ENCODE measurements at regions not wholly inside any gene's neighbourhood (a gene's known extent, or its start where the extent isn't known, plus 50 kb on each side); places are given as distances from the start of the nearest gene placed in this dataset.
A peak's percentile ranks its signal among the peaks of the same experiment; 100 is the strongest.

DNA sequence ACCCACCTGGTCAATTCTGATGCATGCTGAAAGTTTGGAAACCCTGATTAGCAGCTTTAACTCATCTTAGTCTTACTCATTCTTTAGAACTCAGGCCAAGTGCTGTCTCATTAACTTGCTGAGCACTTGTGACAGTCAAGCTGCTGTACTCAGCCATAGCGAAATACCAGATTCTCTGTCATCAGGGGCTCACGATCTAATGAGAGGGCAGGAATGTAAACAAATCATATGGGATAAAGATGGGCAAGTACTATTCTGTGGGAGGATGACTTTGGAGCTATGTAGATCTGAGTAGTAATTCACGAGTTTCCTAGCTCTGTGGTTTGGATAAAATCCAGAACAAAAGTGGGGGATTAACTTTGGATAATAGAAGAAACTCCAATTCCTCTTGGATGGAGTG is 376.6 kb downstream of the HRH4 start:
- H3K27ac ChIP-seq (ENCODE audit: insufficient read depth, low read depth, low read length, poor library complexity, severe bottlenecking) = no peak overlapping the region
- H3K4me1 ChIP-seq (ENCODE audit: control insufficient read depth, insufficient read depth, low read length) = peaks cover 6% of the 10 kb centered on the region
- H3K9me3 ChIP-seq (ENCODE audit: control insufficient read depth, low read length) = no peaks in the 10 kb centered on the region
- H3K36me3 ChIP-seq (ENCODE audit: control insufficient read depth, insufficient read depth, low read length) = no peaks in the 10 kb centered on the region
- WGBS, 2 experiments = 83 to 87% methylated on average over 3 of the region's 3 CpGs
- no peak overlapping the region for H3K4me3 ChIP-seq (ENCODE audit: insufficient read depth, low read depth, low read length)
- H3K27me3 ChIP-seq (ENCODE audit: control insufficient read depth, insufficient read depth, low read length, poor library complexity, severe bottlenecking) = no peaks in the 10 kb centered on the region

DNA sequence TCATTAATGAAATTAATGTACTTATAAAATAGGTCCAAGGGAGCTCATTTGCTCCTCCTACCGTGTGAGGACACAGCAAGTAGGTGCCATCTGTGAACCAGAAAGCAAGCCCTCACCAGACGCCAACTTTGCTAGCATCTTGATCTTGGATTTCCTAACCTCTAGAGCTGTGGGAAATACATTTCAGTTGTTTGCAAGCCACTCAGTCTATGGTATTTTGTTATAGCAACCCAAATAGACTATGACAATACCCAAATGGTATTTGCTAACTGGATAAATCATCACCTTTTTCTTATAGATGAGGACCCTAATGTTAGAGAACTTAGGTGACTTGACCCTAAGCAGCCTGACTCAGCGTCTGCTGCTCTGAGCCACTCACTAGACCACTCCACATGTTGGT is 379.6 kb downstream of the HRH4 start:
- 90 to 93% methylated on average over 3 of the region's 3 CpGs for WGBS, 2 experiments
- Histone ChIP-seq H3K4me3 (ENCODE audit: insufficient read depth, low read depth, low read length) (no peak overlapping the region), H3K4me1 (ENCODE audit: control insufficient read depth, insufficient read depth, low read length) (no peaks in the 10 kb centered on the region), H3K27me3 (ENCODE audit: control insufficient read depth, insufficient read depth, low read length, poor library complexity, severe bottlenecking) (no peaks in the 10 kb centered on the region), H3K27ac (ENCODE audit: insufficient read depth, low read depth, low read length, poor library complexity, severe bottlenecking) (no peak overlapping the region), H3K9me3 (ENCODE audit: control insufficient read depth, low read length) (no peaks in the 10 kb centered on the region), H3K36me3 (ENCODE audit: control insufficient read depth, insufficient read depth, low read length) (no peaks in the 10 kb centered on the region)

DNA sequence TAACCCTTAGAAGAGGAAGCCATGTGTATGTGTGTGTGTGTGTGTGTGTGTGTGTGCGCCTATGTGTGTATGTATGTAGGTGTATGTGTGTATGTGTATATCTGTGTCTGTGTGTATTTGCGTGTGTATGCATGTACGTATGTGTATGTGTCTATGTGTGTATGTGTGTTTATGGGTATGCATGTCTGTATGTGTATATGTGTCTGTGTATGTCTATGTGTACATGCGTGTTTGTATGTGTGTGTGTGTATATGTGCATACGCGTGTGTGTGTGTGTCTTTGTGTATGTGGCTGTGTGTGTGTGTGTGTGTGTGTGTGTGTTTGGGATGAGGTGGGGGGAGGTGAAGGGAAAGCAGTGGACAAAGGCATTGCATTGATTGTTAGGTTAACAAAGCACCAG is 380.2 kb downstream of the HRH4 start:
- Histone ChIP-seq H3K4me3 (ENCODE audit: insufficient read depth, low read depth, low read length) (no peak overlapping the region), H3K4me1 (ENCODE audit: control insufficient read depth, insufficient read depth, low read length) (no peaks in the 10 kb centered on the region), H3K9me3 (ENCODE audit: control insufficient read depth, low read length) (no peaks in the 10 kb centered on the region), H3K27ac (ENCODE audit: insufficient read depth, low read depth, low read length, poor library complexity, severe bottlenecking) (no peak overlapping the region), H3K36me3 (ENCODE audit: control insufficient read depth, insufficient read depth, low read length) (no peaks in the 10 kb centered on the region), H3K27me3 (ENCODE audit: control insufficient read depth, insufficient read depth, low read length, poor library complexity, severe bottlenecking) (no peaks in the 10 kb centered on the region)
- WGBS, 2 experiments = 85 to 86% methylated on average over 6 of the region's 6 CpGs

DNA sequence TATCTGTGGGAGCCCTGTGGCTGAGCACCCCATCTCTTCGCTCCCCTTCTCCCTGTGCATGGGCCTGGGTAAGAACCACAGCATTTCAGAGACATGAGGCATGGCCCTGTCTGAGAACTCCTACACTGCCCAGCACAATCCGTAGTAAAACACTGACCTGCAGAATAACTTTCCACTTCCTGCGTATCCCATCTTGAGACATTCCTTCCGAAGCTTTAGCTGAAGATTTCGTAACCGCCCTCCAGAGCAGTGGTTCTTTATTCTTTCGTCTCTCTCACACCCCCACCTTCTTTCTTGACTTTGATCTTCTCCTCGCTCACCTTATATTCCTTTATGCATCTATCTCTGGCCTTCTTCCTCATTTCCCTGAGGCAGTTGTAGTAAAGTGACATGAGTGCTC is 381.1 kb downstream of the HRH4 start:
- no peaks in the 10 kb centered on the region for H3K4me1 ChIP-seq (ENCODE audit: control insufficient read depth, insufficient read depth, low read length)
- H3K27ac ChIP-seq (ENCODE audit: insufficient read depth, low read depth, low read length, poor library complexity, severe bottlenecking) = no peak overlapping the region
- no peaks in the 10 kb centered on the region for H3K36me3 ChIP-seq (ENCODE audit: control insufficient read depth, insufficient read depth, low read length)
- H3K9me3 ChIP-seq (ENCODE audit: control insufficient read depth, low read length) = no peaks in the 10 kb centered on the region
- WGBS, 2 experiments = 91 to 92% methylated on average over 8 of the region's 8 CpGs
- H3K4me3 ChIP-seq (ENCODE audit: insufficient read depth, low read depth, low read length) = no peak overlapping the region
- H3K27me3 ChIP-seq (ENCODE audit: control insufficient read depth, insufficient read depth, low read length, poor library complexity, severe bottlenecking) = no peaks in the 10 kb centered on the region

DNA sequence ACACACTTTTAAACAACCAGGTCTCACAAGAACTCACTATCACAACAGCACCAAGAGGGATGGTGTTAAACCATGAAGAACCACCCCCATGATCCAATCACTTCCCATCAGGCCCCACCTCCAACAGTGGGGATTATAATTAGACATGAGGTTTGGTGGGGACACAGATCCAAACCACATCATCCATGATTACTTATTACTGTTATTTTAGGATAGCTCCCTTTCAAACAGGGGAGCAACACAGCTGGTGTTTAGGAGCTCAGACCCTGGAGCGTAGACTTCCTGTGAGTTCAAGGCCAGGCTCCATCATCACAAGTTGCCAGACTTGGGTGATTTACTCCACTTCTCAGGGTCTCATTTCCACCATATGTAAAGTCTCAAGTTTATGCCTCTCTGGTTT is 382.7 kb downstream of the HRH4 start:
- H3K27ac ChIP-seq (ENCODE audit: insufficient read depth, low read depth, low read length, poor library complexity, severe bottlenecking) = no peak overlapping the region
- no peaks in the 10 kb centered on the region for H3K36me3 ChIP-seq (ENCODE audit: control insufficient read depth, insufficient read depth, low read length)
- H3K9me3 ChIP-seq (ENCODE audit: control insufficient read depth, low read length) = no peaks in the 10 kb centered on the region
- WGBS, 2 experiments = 94 to 97% methylated on average over 1 of the region's 1 CpG
- no peaks in the 10 kb centered on the region for H3K4me1 ChIP-seq (ENCODE audit: control insufficient read depth, insufficient read depth, low read length)
- H3K4me3 ChIP-seq (ENCODE audit: insufficient read depth, low read depth, low read length) = no peak overlapping the region
- no peaks in the 10 kb centered on the region for H3K27me3 ChIP-seq (ENCODE audit: control insufficient read depth, insufficient read depth, low read length, poor library complexity, severe bottlenecking)

DNA sequence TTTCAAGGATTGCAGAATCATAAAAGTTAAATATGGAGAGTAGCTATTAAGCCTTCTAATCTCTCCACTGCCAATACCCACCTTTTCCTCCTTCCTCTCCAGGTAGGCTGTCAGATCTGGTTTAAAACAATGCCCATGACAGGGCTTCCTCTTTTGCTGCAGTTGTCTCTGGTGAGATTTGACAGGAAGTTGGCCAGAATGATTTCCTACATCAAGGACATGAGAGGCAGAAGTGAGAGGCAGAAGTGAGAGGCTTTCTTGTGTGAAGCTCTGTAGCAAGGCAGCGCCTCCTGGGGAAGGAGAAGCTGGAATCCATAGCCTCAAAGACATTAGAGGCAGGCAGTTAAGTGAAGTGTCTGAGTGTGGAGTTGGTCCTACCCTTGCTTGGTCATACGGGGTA is 385.7 kb downstream of the HRH4 start:
- Histone ChIP-seq H3K4me1 (ENCODE audit: control insufficient read depth, insufficient read depth, low read length) (no peaks in the 10 kb centered on the region), H3K9me3 (ENCODE audit: control insufficient read depth, low read length) (no peaks in the 10 kb centered on the region), H3K27ac (ENCODE audit: insufficient read depth, low read depth, low read length, poor library complexity, severe bottlenecking) (no peak overlapping the region), H3K27me3 (ENCODE audit: control insufficient read depth, insufficient read depth, low read length, poor library complexity, severe bottlenecking) (no peaks in the 10 kb centered on the region), H3K36me3 (ENCODE audit: control insufficient read depth, insufficient read depth, low read length) (no peaks in the 10 kb centered on the region), H3K4me3 (ENCODE audit: insufficient read depth, low read depth, low read length) (no peak overlapping the region)
- WGBS, 2 experiments = 88 to 95% methylated on average over 2 of the region's 2 CpGs

DNA sequence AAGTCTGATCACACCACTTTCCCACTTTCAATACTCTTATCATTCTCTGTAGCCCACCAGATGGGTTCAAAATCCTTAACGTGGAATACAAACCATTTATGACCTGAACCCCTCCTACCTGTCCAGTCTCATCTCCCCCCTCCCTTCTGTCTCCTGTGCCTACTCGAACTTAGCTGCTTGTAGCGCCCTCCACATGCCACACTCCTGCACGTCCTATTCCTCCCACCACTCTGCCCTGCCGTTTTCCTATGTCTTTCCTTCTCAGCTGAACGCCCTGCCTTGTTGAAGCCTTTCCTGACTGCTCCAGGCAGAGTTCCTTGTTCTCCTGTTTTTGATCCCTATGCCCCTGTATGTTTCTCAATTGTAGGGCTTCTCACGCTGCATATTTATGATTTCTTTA is 390.1 kb downstream of the HRH4 start:
- 84 to 87% methylated on average over 7 of the region's 7 CpGs for WGBS, 2 experiments
- Histone ChIP-seq H3K4me3 (ENCODE audit: insufficient read depth, low read depth, low read length) (no peak overlapping the region), H3K4me1 (ENCODE audit: control insufficient read depth, insufficient read depth, low read length) (no peaks in the 10 kb centered on the region), H3K27me3 (ENCODE audit: control insufficient read depth, insufficient read depth, low read length, poor library complexity, severe bottlenecking) (no peaks in the 10 kb centered on the region), H3K9me3 (ENCODE audit: control insufficient read depth, low read length) (no peaks in the 10 kb centered on the region), H3K36me3 (ENCODE audit: control insufficient read depth, insufficient read depth, low read length) (no peaks in the 10 kb centered on the region), H3K27ac (ENCODE audit: insufficient read depth, low read depth, low read length, poor library complexity, severe bottlenecking) (no peak overlapping the region)

DNA sequence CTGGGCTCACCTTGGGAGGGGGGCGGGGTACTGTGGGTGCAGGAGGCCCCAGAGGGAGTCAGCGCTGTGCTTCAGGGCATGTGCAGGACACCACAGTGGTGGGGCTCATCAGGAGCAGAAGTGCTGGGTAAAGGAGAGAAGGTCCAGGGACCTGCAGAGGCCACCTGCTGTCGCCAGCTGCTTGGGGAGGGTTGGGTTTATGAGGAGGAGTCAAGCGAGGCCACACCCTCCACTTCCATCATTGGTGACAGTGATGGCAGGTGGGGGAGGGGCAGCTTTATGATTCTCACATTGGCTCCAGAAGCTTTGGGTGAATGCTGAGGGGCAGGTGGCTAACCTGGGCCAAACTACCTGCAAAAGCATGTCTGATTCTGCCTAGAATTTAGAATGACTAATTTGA is 392.6 kb downstream of the HRH4 start:
- Histone ChIP-seq H3K4me1 (ENCODE audit: control insufficient read depth, insufficient read depth, low read length) (no peaks in the 10 kb centered on the region), H3K27me3 (ENCODE audit: control insufficient read depth, insufficient read depth, low read length, poor library complexity, severe bottlenecking) (no peaks in the 10 kb centered on the region), H3K9me3 (ENCODE audit: control insufficient read depth, low read length) (no peaks in the 10 kb centered on the region), H3K36me3 (ENCODE audit: control insufficient read depth, insufficient read depth, low read length) (no peaks in the 10 kb centered on the region), H3K27ac (ENCODE audit: insufficient read depth, low read depth, low read length, poor library complexity, severe bottlenecking) (no peak overlapping the region), H3K4me3 (ENCODE audit: insufficient read depth, low read depth, low read length) (no peak overlapping the region)
- 96 to 97% methylated on average over 4 of the region's 4 CpGs for WGBS, 2 experiments

DNA sequence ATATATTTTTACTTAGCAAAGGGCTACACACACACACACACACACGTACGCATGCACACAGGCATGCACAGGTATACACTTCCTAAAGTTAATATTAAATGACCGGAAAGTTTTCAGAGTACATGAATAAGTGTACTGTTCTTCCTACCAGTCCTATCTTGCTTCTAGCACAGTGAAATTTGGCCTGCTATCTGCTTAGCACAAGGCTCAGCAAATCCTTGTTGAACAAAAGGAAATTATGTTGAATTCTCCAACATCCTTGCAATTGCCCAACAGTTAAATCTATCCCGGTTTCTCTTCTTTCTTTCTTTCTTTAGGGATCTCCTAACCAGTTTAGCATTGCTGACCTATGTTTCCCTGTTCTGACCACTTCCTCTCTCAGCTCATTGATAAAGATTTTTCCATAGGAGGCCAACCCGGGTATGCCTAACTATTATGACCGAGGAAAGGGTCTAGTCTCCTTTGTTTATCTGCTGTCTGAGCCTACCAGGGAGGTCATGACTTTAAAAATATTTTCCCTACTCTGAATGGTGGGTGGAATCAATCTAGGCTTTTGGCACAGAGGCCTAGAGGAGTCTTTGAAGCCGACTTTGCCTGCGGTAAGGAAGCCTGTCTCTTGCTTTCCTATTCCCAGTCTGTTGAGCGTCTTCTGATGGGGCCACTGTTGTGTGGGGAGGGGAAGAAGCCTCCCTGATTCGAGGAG is 400.7 kb downstream of the HRH4 start:
- Histone ChIP-seq H3K9me3 (ENCODE audit: control insufficient read depth, low read length) (no peaks in the 10 kb centered on the region), H3K4me1 (ENCODE audit: control insufficient read depth, insufficient read depth, low read length) (peaks cover 17% of the 10 kb centered on the region), H3K4me3 (ENCODE audit: insufficient read depth, low read depth, low read length) (no peak overlapping the region), H3K27ac (ENCODE audit: insufficient read depth, low read depth, low read length, poor library complexity, severe bottlenecking) (peak overlapping the region; percentile 70), H3K36me3 (ENCODE audit: control insufficient read depth, insufficient read depth, low read length) (no peaks in the 10 kb centered on the region), H3K27me3 (ENCODE audit: control insufficient read depth, insufficient read depth, low read length, poor library complexity, severe bottlenecking) (no peaks in the 10 kb centered on the region)
- WGBS, 2 experiments = 70 to 81% methylated on average over 10 of the region's 10 CpGs

DNA sequence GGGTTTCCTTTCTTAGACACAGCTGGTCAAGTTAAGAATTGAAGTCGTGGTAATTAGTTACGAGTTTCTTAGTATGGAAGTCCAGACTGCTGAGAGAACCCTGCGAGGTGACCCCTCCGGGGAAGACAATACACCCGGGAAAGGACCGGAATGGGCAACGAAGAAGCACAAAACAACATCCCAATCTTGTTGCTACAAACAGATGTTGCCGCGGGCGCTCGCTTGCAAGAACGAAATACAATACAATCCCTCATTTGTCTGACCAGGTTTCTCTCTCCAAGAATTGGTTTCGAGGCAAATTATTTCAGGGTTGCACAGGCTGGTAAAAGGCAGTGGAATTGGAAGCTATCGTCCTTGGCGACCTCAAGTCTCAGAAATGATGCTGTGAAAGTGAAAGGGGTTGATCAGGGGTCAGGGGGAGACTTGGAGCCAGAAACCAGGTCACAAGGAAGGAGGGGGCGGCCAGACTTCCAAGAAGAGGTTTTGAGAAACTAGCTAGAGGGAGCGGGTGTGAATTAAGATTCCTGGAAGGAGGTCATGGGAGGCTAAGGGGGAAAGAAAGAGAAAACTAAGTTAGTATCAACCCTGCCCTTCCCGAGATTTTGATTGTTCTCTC is 401.9 kb downstream of the HRH4 start:
- 50 to 54% methylated on average over 18 of the region's 18 CpGs for WGBS, 2 experiments
- Histone ChIP-seq H3K36me3 (ENCODE audit: control insufficient read depth, insufficient read depth, low read length) (no peaks in the 10 kb centered on the region), H3K27ac (ENCODE audit: insufficient read depth, low read depth, low read length, poor library complexity, severe bottlenecking) (peak overlapping the region; percentile 77), H3K27me3 (ENCODE audit: control insufficient read depth, insufficient read depth, low read length, poor library complexity, severe bottlenecking) (no peaks in the 10 kb centered on the region), H3K4me1 (ENCODE audit: control insufficient read depth, insufficient read depth, low read length) (peaks cover 20% of the 10 kb centered on the region), H3K9me3 (ENCODE audit: control insufficient read depth, low read length) (no peaks in the 10 kb centered on the region), H3K4me3 (ENCODE audit: insufficient read depth, low read depth, low read length) (no peak overlapping the region)

Measured in ectodermal cell (in vitro differentiated cells).